K562 (cell line): ENCODE measurements at regions not wholly inside any gene's neighbourhood (a gene's known extent, or its start where the extent isn't known, plus 50 kb on each side); places are given as distances from the start of the nearest gene placed in this dataset.

Source experiments
- ATAC-seq: fragments of 200-7000 bp; cut with Tn5 transposase; 3 replicates; pipeline ENCODE4 v1.9.1; 2020; ENCODE audit warnings: moderate library complexity
- BruUV-seq: library from RNA; stranded (reverse); fragments of 400-500 nt; replicated peaks from 2 replicates; lab custom pipeline; 2021; lab: Mats Ljungman, UMichigan
- CTCF ChIA-PET: fragments of 300-600 bp; formaldehyde crosslinking; extraction: SDS; loops from one replicate; lab custom pipeline; 2021; ENCODE audit warnings: low intra/inter-chr PET ratio; lab: Yijun Ruan, JAX
- POLR2A ChIA-PET: fragments of 300-600, 350-650 bp; sonication (Branson Sonifier 250); formaldehyde crosslinking; extraction: SDS; loops from one replicate; lab custom pipeline; 2021; ENCODE audit warnings: antibody characterized with exemption, inconsistent platforms; lab: Yijun Ruan, JAX
- DNase-seq, 4 experiments: peaks; one replicate each; pipeline versions ENCODE4 v3.0.0 to v3.0.0-alpha.2; 2011 to 2018; ENCODE audit warnings: low spot score in 3 of 4, mixed read lengths in 3 of 4; ENCODE audit errors: extremely low read depth in 1 of 4
- FAIRE-seq: peaks from 2 replicates; lab custom pipeline; 2011; peaks lifted over from hg19 to GRCh38; lab: Jason Lieb, UNC
- H2AFZ ChIP-seq: 2 replicates; pipeline ENCODE4 v1.6.0; 2011; ENCODE audit warnings: low read depth, low read length, control low read depth, inconsistent platforms
- H3K27ac ChIP-seq: fragments of 200-600 bp; 3 replicates; pipeline ENCODE4 v1.8.0; 2011; ENCODE audit warnings: low read depth, mild to moderate bottlenecking, control low read depth, inconsistent platforms, low read length, moderate library complexity, mixed read lengths; ENCODE audit errors: extremely low read depth
- H3K27me3 ChIP-seq, 2 experiments: fragments of 300-600 bp in 1 of 2; 2 replicates in 1 of 2; 3 replicates in 1 of 2; pipeline versions ENCODE4 v1.6.0 to v1.8.0; 2011; ENCODE audit warnings: inconsistent platforms in 2 of 2, low read length in 2 of 2, mild to moderate bottlenecking in 1 of 2, mixed read lengths in 1 of 2, moderate library complexity in 1 of 2; ENCODE audit not compliant: control insufficient read depth in 2 of 2, insufficient read depth in 2 of 2
- H3K36me3 ChIP-seq: fragments of 300-600 bp; 3 replicates; pipeline ENCODE4 v1.8.0; 2011; ENCODE audit warnings: mild to moderate bottlenecking, low read length, inconsistent platforms; ENCODE audit not compliant: control insufficient read depth, insufficient read depth
- H3K4me1 ChIP-seq, 2 experiments: fragments of 200-600 bp in 1 of 2; replicated peaks in 1 of 2; 2 replicates in 1 of 2; 3 replicates in 1 of 2; pipeline versions ENCODE4 v1.5.1 to v1.8.0; 2011; ENCODE audit warnings: inconsistent platforms in 2 of 2, low read length in 2 of 2, mild to moderate bottlenecking in 1 of 2, mixed read lengths in 1 of 2, moderate library complexity in 1 of 2; ENCODE audit not compliant: control insufficient read depth in 2 of 2, insufficient read depth in 2 of 2
- H3K4me2 ChIP-seq: 2 replicates; pipeline ENCODE4 v1.6.1; 2011; ENCODE audit warnings: low read length, control low read depth, inconsistent platforms, mixed read lengths; ENCODE audit not compliant: insufficient read depth
- H3K4me3 ChIP-seq: fragments of 200-600 bp; sonication (generic), shearing (Covaris generic); 2 replicates; pipeline ENCODE4 v1.5.1; 2016; ENCODE audit warnings: control low read depth, inconsistent platforms
- H3K79me2 ChIP-seq: fragments of 200-600 bp; 3 replicates; pipeline ENCODE4 v1.8.0; 2011; ENCODE audit warnings: low read length, inconsistent platforms; ENCODE audit not compliant: control insufficient read depth, insufficient read depth
- H3K9ac ChIP-seq, 2 experiments: 2 replicates each; pipeline versions ENCODE4 v1.6.0 to v1.6.1; 2011; ENCODE audit warnings: low read depth in 2 of 2, low read length in 2 of 2, control low read depth in 1 of 2, inconsistent platforms in 1 of 2, mild to moderate bottlenecking in 1 of 2, mixed read lengths in 1 of 2; ENCODE audit not compliant: insufficient read depth in 1 of 2
- H3K9me1 ChIP-seq: one replicate; pipeline ENCODE4 v1.6.0; 2011; ENCODE audit warnings: inconsistent platforms, mild to moderate bottlenecking, low read length, moderate library complexity; ENCODE audit not compliant: control insufficient read depth, insufficient read depth
- H3K9me3 ChIP-seq: replicated peaks from 2 replicates; pipeline ENCODE4 v1.5.1; 2011; ENCODE audit warnings: low read depth, low read length, inconsistent platforms; ENCODE audit not compliant: control insufficient read depth, insufficient read depth
- H4K20me1 ChIP-seq: replicated peaks from 2 replicates; pipeline ENCODE4 v1.6.1; 2011; ENCODE audit warnings: low read length, inconsistent platforms, mixed read lengths; ENCODE audit not compliant: control insufficient read depth, insufficient read depth
- CEBPG ChIP-seq, 3 experiments: fragments of 200-800 bp in 1 of 3; sonication (Bioruptor generic) in 1 of 3; sonication (generic) in 1 of 3; formaldehyde crosslinking in 1 of 3; IDR thresholded peaks in 2 of 3; conservative IDR thresholded peaks in 1 of 3; 2 replicates each; pipeline versions ENCODE4 v1.6.1 to v1.8.0; 2016 to 2022; ENCODE audit warnings: missing compliant biosample characterization in 2 of 3, missing genetic modification characterization in 2 of 3, mild to moderate bottlenecking in 1 of 3, missing genetic modification reagents in 1 of 3
- CTCF ChIP-seq, 3 experiments: IDR thresholded peaks in 2 of 3; conservative IDR thresholded peaks in 1 of 3; 2 replicates each; pipeline ENCODE4 v1.5.1; 2011 to 2012; ENCODE audit warnings: low read length in 3 of 3, mild to moderate bottlenecking in 3 of 3, control low read depth in 2 of 3, improper control_type of control experiment in 1 of 3, inconsistent platforms in 1 of 3, low read depth in 1 of 3, mixed read lengths in 1 of 3, moderate library complexity in 1 of 3; ENCODE audit not compliant: insufficient read depth in 2 of 3
- RAD21 ChIP-seq, 2 experiments: fragments of 250-450 bp in 1 of 2; fragments of 450-650 bp in 1 of 2; sonication (Bioruptor Pico) in 1 of 2; formaldehyde crosslinking in 1 of 2; IDR thresholded peaks in 1 of 2; conservative IDR thresholded peaks in 1 of 2; 2 replicates each; pipeline versions ENCODE4 v1.4.0 to v1.8.0; 2020 to 2022; ENCODE audit warnings: mild to moderate bottlenecking in 2 of 2, moderate library complexity in 1 of 2
- ZNF24 ChIP-seq: fragments of 450-650 bp; IDR thresholded peaks from 2 replicates; pipeline ENCODE4 v1.6.1; 2016
- WGBS: fragments of 100-300 bp; shearing (Covaris generic); methylation state at CpG from one replicate; pipeline ENCODE4 v1.1.6; 2016; ENCODE audit warnings: low coverage, mixed read lengths; ENCODE audit not compliant: insufficient coverage; ENCODE audit errors: missing lambda C conversion rate; 5-methylcytosine and 5-hydroxymethylcytosine counted together
- in situ Hi-C: fragments of 300-500 bp; cut with MboI; formaldehyde crosslinking; loops from 4 replicates; pipeline ENCODE4 v1.15.0; 2018; ENCODE audit warnings: inconsistent platforms, mixed read lengths
- intact Hi-C: fragments of 100-400 bp; cut with micrococcal nuclease; formaldehyde crosslinking; loops from 2 replicates; pipeline ENCODE4 v1.14.2; 2022

GRCh38 chr1:115183158-115183557, 93.9 kb upstream of the TSPAN2 start:
- intact Hi-C loops, result loop anchor here (2.0 kb wide), 1 partner anchor 44 kb away; no protein-coding TSS in a partner anchor
- no peak for FAIRE-seq
- peaks cover 4 to 6% of the 10 kb centered on the region in 2 experiments; a peak in 3 of 5 replicates for H3K4me1 ChIP-seq
- in situ Hi-C loops, result no loop called here
- no peak overlapping the region for H3K27ac ChIP-seq
- no peak for TF ChIP-seq ZNF24
- TF ChIP-seq CTCF (IDR thresholded peaks at IDR 0.05 in 2 of 3, conservative IDR thresholded peaks at IDR 0.05 in 1 of 3; ENCODE audit: insufficient read depth in 2 of 3, low read depth in 1 of 3, low read length in 3 of 3), result peak; percentile 23 to 56 (median 31); a peak in 4 of 6 replicates
- no peak for TF ChIP-seq CEBPG (CRISPR knock-in tag; IDR thresholded peaks at IDR 0.05)
- no peak for TF ChIP-seq CEBPG (tag; conservative IDR thresholded peaks at IDR 0.05 in 1 of 2, IDR thresholded peaks at IDR 0.05 in 1 of 2)
- 0 out of 4 replicates have a peak, but pooled peaks of 1 of the 2 experiments have one; percentile 11 for TF ChIP-seq RAD21 (CRISPR knock-in tag; conservative IDR thresholded peaks at IDR 0.05 in 1 of 2, IDR thresholded peaks at IDR 0.05 in 1 of 2)
- no peak for DNase-seq
- H3K36me3 ChIP-seq, result no peaks in the 10 kb centered on the region
- BruUV-seq, result no TSS peak
- H3K4me3 ChIP-seq, result no peak overlapping the region
- POLR2A ChIA-PET, result interaction anchor here (0.6 kb wide), 1 partner anchor 801 kb away, joined by 3 read pairs; no protein-coding TSS in a partner anchor
- H3K4me2 ChIP-seq, result no peak overlapping the region
- H4K20me1 ChIP-seq, result no peaks in the 10 kb centered on the region
- WGBS, result 16% methylated on average over 6 of the region's 6 CpGs
- ATAC-seq, result no peak
- CTCF ChIA-PET, result no interaction called here
- no peaks in the 10 kb centered on the region for H3K9me1 ChIP-seq
- no peak overlapping the region for H3K9ac ChIP-seq
- no peaks in the 10 kb centered on the region for H3K9me3 ChIP-seq
- H3K79me2 ChIP-seq, result no peaks in the 10 kb centered on the region
- H2AFZ ChIP-seq, result no peak overlapping the region
- no peaks in the 10 kb centered on the region for H3K27me3 ChIP-seq
